HepG2 (cell line): ENCODE measurements at regions not wholly inside any gene's neighbourhood (a gene's known extent, or its start where the extent isn't known, plus 50 kb on each side); places are given as distances from the start of the nearest gene placed in this dataset.

Experiments
- ATAC-seq: fragments of 200-7000 bp; cut with Tn5 transposase; 3 replicates; pipeline ENCODE4 v1.9.1; 2020; ENCODE audit warnings: mild to moderate bottlenecking, moderate library complexity
- BruUV-seq: library from RNA; stranded (reverse); fragments of 400-500 nt; replicated peaks from 2 replicates; lab custom pipeline; 2021; lab: Mats Ljungman, UMichigan
- CTCF ChIA-PET: fragments of 300-600 bp; formaldehyde crosslinking; extraction: SDS; loops from one replicate; lab custom pipeline; 2021; ENCODE audit warnings: low total read pairs, inconsistent platforms, low intra/inter-chr PET ratio; lab: Yijun Ruan, JAX
- POLR2A ChIA-PET: fragments of 350-600 bp; sonication (Branson Sonifier 250); formaldehyde crosslinking; loops from one replicate; lab custom pipeline; 2020; ENCODE audit warnings: antibody characterized with exemption, inconsistent platforms; lab: Yijun Ruan, JAX
- DNase-seq: peaks from one replicate; pipeline ENCODE4 v3.0.0-alpha.2; 2015; ENCODE audit warnings: low spot score
- FAIRE-seq: peaks from 3 replicates; lab custom pipeline; 2011; peaks lifted over from hg19 to GRCh38; lab: Jason Lieb, UNC
- H2AFZ ChIP-seq: one replicate; pipeline ENCODE4 v1.6.1; 2011; ENCODE audit warnings: low read length, inconsistent platforms
- H3K27ac ChIP-seq: fragments of 300-600 bp; 3 replicates; pipeline ENCODE4 v1.8.0; 2011; ENCODE audit warnings: mixed run types, mild to moderate bottlenecking, mixed read lengths, low read length, inconsistent platforms; ENCODE audit not compliant: insufficient read depth; ENCODE audit errors: extremely low read length
- H3K27me3 ChIP-seq, 2 experiments: fragments of 200-600 bp in 1 of 2; 2 replicates in 1 of 2; 3 replicates in 1 of 2; pipeline versions ENCODE4 v1.6.0 to v1.8.0; 2011; ENCODE audit warnings: low read length in 2 of 2, mild to moderate bottlenecking in 2 of 2, moderate library complexity in 2 of 2, inconsistent platforms in 1 of 2; ENCODE audit not compliant: insufficient read depth in 2 of 2, control insufficient read depth in 1 of 2
- H3K36me3 ChIP-seq, 2 experiments: fragments of 200-600 bp in 1 of 2; replicated peaks in 1 of 2; 2 replicates in 1 of 2; 3 replicates in 1 of 2; pipeline versions ENCODE4 v1.5.1 to v1.8.0; 2011; ENCODE audit warnings: low read length in 2 of 2, inconsistent platforms in 1 of 2; ENCODE audit not compliant: insufficient read depth in 2 of 2, control insufficient read depth in 1 of 2
- H3K4me1 ChIP-seq: 2 replicates; pipeline ENCODE4 v1.5.1; 2012; ENCODE audit warnings: low read length, inconsistent platforms; ENCODE audit not compliant: insufficient read depth
- H3K4me2 ChIP-seq: 2 replicates; pipeline ENCODE4 v1.6.0; 2011; ENCODE audit warnings: low read depth, low read length, inconsistent platforms
- H3K4me3 ChIP-seq, 3 experiments: fragments of 200-600 bp in 1 of 3; sonication (generic), shearing (Covaris generic) in 1 of 3; replicated peaks in 1 of 3; 2 replicates each; pipeline ENCODE4 v1.5.1; 2011 to 2016; ENCODE audit warnings: low read length in 3 of 3, inconsistent platforms in 2 of 3, low read depth in 2 of 3, mild to moderate bottlenecking in 2 of 3, control low read depth in 1 of 3, mixed read lengths in 1 of 3; ENCODE audit not compliant: insufficient read depth in 1 of 3
- H3K79me2 ChIP-seq: one replicate; pipeline ENCODE4 v1.6.1; 2011; ENCODE audit warnings: low read length, inconsistent platforms; ENCODE audit not compliant: insufficient read depth
- H3K9ac ChIP-seq: 2 replicates; pipeline ENCODE4 v1.6.0; 2011; ENCODE audit warnings: mild to moderate bottlenecking, low read depth, low read length, inconsistent platforms; ENCODE audit not compliant: insufficient read depth
- H3K9me3 ChIP-seq: 2 replicates; pipeline ENCODE4 v1.5.1; 2012; ENCODE audit warnings: mild to moderate bottlenecking, low read length
- H4K20me1 ChIP-seq: 2 replicates; pipeline ENCODE4 v1.6.0; 2011; ENCODE audit warnings: inconsistent platforms, mild to moderate bottlenecking, low read length, moderate library complexity; ENCODE audit not compliant: insufficient read depth
- AHDC1 ChIP-seq: sonication (generic); formaldehyde crosslinking; IDR thresholded peaks from 2 replicates; pipeline ENCODE4 v1.5.1; 2020; ENCODE audit warnings: mild to moderate bottlenecking, missing genetic modification reagents, borderline replicate concordance
- ATF7-NPFF ChIP-seq: sonication (generic); formaldehyde crosslinking; IDR thresholded peaks from 2 replicates; pipeline ENCODE4 v1.8.1; 2023; ENCODE audit warnings: mild to moderate bottlenecking, low read depth, missing genetic modification reagents, moderate library complexity
- CHD4 ChIP-seq: fragments of 200-600 bp; sonication (generic); IDR thresholded peaks from 2 replicates; pipeline ENCODE4 v1.7.0; 2017; ENCODE audit warnings: mild to moderate bottlenecking, low read length, borderline replicate concordance
- ZGPAT ChIP-seq: IDR thresholded peaks from 2 replicates; pipeline ENCODE4 v1.6.1; 2016; ENCODE audit warnings: mild to moderate bottlenecking
- WGBS: methylation state at CpG from one replicate; pipeline ENCODE4 v1.1.6; 2017; ENCODE audit warnings: low lambda C conversion rate; 5-methylcytosine and 5-hydroxymethylcytosine counted together
- in situ Hi-C: cut with HindIII; loops from 2 replicates; pipeline ENCODE4 v1.10.0; 2017; ENCODE audit warnings: low pct_unique_long_range_greater_than_20kb; ENCODE audit not compliant: extremely low pct_ligation_motif_present
- intact Hi-C: fragments of 100-400 bp; cut with micrococcal nuclease; formaldehyde crosslinking; loops from one replicate; pipeline ENCODE4 v1.10.0; 2022; ENCODE audit not compliant: unreplicated experiment

- Histone ChIP-seq H3K4me2 (no peak overlapping the region), H3K9ac (no peak overlapping the region), H3K79me2 (no peaks in the 10 kb centered on the region), H3K4me1 (no peaks in the 10 kb centered on the region), H2AFZ (no peak overlapping the region), H3K4me3 (no peak overlapping the region), H3K27ac (no peak overlapping the region), H3K27me3 (no peaks in the 10 kb centered on the region), H3K9me3 (peaks cover 77% of the 10 kb centered on the region), H3K36me3 (no peaks in the 10 kb centered on the region), H4K20me1 (no peaks in the 10 kb centered on the region)
- POLR2A ChIA-PET, result no interaction called here
- intact Hi-C loops (no loop called here), in situ Hi-C loops (no loop called here)
- no TSS peak for BruUV-seq
- CTCF ChIA-PET, result no interaction called here
- DNase-seq (no peak), ATAC-seq (no peak), FAIRE-seq (no peak)
- no peak for TF ChIP-seq CHD4
- TF ChIP-seq AHDC1 (CRISPR knock-in tag), result no peak
- no peak for TF ChIP-seq ATF7-NPFF (CRISPR knock-in tag)
- TF ChIP-seq ZGPAT, result no peak
- WGBS, result 11% methylated on average over 6 of the region's 6 CpGs
Observed at GRCh38 chr11:127656116-127656836, 655.7 kb upstream of the KIRREL3 start.
